ENCODE measurements at regions not wholly inside any gene's neighbourhood (a gene's known extent, or its start where the extent isn't known, plus 50 kb on each side); places are given as distances from the start of the nearest gene placed in this dataset.
A peak's percentile ranks its signal among the peaks of the same experiment; 100 is the strongest.

DNA sequence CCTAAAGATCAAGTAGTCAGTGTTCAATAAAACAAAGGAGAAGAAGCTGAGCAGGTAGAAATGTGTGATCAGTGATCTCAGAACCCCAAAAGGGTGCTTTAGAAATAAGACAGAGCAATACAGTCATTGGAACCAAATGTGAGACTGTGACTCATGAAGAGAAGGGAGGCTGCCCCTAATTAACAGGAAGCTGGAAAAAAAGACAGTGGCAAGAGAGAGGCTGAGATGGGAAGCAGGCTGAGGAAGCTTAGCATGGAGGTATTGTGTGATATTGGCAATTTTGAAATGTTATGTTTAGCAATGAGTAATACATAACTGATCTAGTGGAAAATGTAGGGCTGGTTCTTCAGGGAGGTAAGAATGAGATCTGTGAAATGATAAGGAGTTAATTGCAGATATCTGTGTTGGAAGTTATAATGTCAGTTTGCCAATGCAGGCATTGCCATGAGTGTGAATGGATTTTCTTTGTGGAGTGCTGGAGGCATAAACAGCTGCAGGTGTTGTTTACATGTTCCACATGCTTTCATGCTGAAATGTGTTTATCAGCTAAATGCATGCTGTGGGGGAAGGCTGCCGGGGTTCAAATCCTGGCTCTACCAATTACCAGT is 90.6 kb upstream of the CACNA1E start:
- DNase-seq: no peak
- in situ Hi-C loops (cut with HindIII; ENCODE audit: low pct_ligation_motif_present, low pct_unique_long_range_greater_than_20kb, low sequenced_read_pairs): no loop called here

DNA sequence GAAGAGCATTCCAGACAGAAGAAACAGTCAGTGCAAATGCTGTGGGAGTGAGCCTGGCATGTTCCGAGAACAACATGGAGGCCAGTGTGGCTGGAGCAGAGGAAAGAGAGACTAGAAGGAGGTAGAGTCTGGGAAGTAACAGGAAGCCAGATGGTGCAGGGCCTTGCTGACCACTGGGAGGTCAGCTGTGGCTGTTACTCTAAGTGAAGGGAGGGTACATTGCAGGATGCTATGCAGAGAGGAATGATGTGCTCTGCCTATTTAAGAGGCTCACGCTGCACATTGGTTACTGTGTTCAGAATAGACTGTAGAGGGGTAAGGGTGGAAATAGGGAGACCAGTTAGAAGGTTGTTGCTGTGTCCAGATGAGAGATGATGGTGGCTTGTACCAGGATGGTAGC is 88.6 kb upstream of the CACNA1E start:
- no peak for DNase-seq
- in situ Hi-C loops (cut with HindIII; ENCODE audit: low pct_ligation_motif_present, low pct_unique_long_range_greater_than_20kb, low sequenced_read_pairs): no loop called here

DNA sequence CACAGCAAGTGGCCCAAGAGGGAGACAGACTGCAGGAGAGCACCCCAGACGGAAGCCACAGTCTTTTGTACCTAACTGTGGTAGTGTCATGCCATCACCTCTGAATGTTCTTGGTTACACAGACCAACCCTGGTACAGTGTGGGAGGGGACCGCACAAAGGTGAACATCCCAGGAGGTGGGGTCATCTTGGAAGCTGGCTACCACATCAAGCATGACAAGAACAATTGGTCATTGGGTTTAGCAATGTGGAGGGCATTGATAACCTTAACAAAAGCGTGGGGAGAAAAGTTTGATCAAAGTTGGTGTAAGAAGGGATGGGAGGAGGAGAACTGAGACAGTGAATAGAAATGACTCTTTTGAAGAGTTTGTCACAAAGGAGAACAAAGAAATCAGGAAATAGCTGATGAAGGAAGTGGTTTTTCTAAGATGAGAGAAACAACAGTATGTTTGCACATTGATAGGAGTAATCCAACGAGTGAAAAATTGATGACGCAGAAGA is 87.1 kb upstream of the CACNA1E start:
- no peak for DNase-seq
- in situ Hi-C loops (cut with HindIII; ENCODE audit: low pct_ligation_motif_present, low pct_unique_long_range_greater_than_20kb, low sequenced_read_pairs): no loop called here

- DNase-seq: no peak
- in situ Hi-C loops (cut with HindIII; ENCODE audit: low pct_ligation_motif_present, low pct_unique_long_range_greater_than_20kb, low sequenced_read_pairs): no loop called here
These were observed 86.5 kb upstream of the CACNA1E start for GRCh38 chr1:181396811-181397210.

GRCh38 chr1:181397845-181398244 is 85.5 kb upstream of the CACNA1E start:
- no peak for DNase-seq
- in situ Hi-C loops (cut with HindIII; ENCODE audit: low pct_ligation_motif_present, low pct_unique_long_range_greater_than_20kb, low sequenced_read_pairs): no loop called here

DNA sequence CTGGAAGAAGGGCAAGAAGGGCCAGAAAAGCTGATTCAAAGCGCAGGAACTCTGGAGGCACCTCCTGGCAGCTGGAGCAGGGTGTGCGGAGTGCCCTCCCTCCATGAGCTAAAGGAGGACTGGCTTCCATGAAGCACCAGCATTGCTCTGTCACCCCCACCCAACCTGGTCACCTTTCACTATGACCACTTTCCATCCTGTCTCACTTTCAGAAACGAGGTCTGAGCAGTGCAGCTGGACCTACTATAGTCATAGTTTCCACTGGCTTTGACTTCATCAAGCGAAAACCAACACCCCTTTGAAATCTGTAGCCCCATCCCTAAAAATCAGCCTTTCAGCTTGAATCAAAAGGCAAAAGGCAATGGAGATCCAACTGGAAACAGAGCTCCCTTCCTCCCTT is 84.8 kb upstream of the CACNA1E start:
- DNase-seq: no peak
- in situ Hi-C loops (cut with HindIII; ENCODE audit: low pct_ligation_motif_present, low pct_unique_long_range_greater_than_20kb, low sequenced_read_pairs): no loop called here

DNA sequence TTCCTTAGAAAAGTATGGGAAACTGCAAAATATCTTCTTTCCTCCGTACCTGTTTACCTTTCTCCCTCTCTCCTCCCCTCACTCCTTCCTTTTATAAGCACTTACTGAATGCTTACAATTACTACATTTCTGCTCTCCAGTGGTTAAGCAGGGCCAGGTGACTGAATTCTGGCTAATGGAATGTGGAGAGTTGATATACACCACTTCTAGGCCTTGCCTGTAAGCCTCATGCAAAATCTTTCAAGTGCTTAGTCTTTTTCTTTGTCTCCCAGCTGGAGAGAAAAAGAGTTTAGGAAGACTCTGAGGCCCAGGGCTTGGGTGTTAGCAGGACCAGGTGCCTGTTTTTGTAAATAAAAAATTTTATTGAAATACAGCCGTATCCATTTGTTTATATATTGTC is 77.7 kb upstream of the CACNA1E start:
- in situ Hi-C loops (cut with HindIII; ENCODE audit: low pct_ligation_motif_present, low pct_unique_long_range_greater_than_20kb, low sequenced_read_pairs): no loop called here
- DNase-seq: no peak

GRCh38 chr1:181406989-181407388 is 76.3 kb upstream of the CACNA1E start:
- no peak for DNase-seq
- in situ Hi-C loops (cut with HindIII; ENCODE audit: low pct_ligation_motif_present, low pct_unique_long_range_greater_than_20kb, low sequenced_read_pairs): no loop called here

DNA sequence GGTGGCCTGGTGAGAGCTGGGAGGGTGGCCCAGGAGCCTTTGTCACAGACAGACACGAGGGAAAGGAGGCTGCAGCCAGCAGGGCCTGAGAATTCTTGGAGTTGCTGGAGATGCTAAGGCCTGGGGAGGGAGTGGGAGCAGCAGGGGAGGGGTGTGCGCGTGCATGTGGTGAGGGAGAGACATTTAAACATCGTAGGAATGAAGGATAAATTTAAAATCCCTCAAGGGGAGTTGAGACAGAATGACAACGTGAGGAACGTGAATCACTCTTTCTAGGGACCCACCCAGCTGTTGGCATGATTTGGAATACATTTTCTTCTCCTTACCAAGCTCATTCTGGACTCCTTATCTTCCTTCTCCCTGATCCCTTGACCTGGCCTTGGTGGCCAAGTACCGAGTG is 73.3 kb upstream of the CACNA1E start:
- no peak for DNase-seq
- in situ Hi-C loops (cut with HindIII; ENCODE audit: low pct_ligation_motif_present, low pct_unique_long_range_greater_than_20kb, low sequenced_read_pairs): no loop called here

DNA sequence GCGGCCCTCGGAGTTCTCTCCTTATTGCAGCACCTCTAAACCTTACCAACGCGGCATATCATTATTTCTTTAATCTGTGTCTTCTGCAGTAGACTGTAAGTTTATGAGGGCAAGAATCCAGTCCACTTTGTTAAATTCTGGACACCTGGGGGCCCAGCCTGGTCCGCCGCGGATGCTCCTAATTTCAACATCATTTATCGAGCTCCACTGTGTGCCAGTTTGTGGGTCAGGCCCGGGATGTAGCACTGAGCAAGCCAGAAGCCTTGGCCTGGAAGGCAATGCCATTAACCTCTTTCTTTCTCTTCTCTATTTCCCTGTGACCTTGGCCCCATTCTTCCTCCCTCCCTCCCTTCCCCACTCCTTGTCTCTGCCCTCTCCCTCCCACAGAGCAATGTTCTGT is 70.6 kb upstream of the CACNA1E start:
- in situ Hi-C loops (cut with HindIII; ENCODE audit: low pct_ligation_motif_present, low pct_unique_long_range_greater_than_20kb, low sequenced_read_pairs): no loop called here
- DNase-seq: no peak

DNA sequence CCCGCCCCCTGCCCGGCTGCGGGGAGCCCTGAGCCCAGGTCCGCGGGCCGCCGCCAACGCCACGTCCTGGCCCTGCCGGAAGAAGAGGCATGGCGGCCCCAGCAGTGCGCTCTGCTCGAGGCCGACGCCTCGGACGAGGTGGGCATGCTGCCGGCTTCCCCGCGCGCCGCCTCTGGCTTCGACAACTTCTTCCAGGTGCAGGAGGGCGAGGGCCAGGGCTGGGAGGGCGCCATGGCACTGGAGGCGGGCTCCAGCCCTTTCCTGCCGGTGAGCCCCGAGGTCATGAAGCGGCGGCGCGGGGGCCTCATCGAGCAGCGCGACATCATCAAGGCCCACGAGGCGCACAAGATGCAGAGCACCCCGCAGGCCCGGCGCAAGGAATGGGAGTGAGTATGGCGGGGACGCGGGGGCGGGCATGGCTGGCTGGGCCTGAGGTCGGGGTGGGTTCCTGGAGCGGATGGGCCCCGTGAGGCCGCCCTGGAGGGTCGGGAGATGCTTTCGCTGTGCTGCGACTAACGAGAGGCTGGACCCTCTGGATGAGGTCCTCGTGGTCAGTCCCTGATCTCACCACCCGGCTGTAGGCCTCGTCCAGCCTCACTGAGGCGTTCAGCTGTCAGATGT is 70.0 kb upstream of the CACNA1E start:
- no peak for DNase-seq
- in situ Hi-C loops (cut with HindIII; ENCODE audit: low pct_ligation_motif_present, low pct_unique_long_range_greater_than_20kb, low sequenced_read_pairs): no loop called here

- DNase-seq: no peak
- in situ Hi-C loops (cut with HindIII; ENCODE audit: low pct_ligation_motif_present, low pct_unique_long_range_greater_than_20kb, low sequenced_read_pairs): no loop called here
These were observed 69.5 kb upstream of the CACNA1E start for GRCh38 chr1:181413836-181414235.

- no peak for DNase-seq
- in situ Hi-C loops (cut with HindIII; ENCODE audit: low pct_ligation_motif_present, low pct_unique_long_range_greater_than_20kb, low sequenced_read_pairs): no loop called here
These were observed 67.0 kb upstream of the CACNA1E start for GRCh38 chr1:181416268-181416860.

GRCh38 chr1:181417915-181418314 is 65.4 kb upstream of the CACNA1E start:
- no peak for DNase-seq
- in situ Hi-C loops (cut with HindIII; ENCODE audit: low pct_ligation_motif_present, low pct_unique_long_range_greater_than_20kb, low sequenced_read_pairs): no loop called here

DNA sequence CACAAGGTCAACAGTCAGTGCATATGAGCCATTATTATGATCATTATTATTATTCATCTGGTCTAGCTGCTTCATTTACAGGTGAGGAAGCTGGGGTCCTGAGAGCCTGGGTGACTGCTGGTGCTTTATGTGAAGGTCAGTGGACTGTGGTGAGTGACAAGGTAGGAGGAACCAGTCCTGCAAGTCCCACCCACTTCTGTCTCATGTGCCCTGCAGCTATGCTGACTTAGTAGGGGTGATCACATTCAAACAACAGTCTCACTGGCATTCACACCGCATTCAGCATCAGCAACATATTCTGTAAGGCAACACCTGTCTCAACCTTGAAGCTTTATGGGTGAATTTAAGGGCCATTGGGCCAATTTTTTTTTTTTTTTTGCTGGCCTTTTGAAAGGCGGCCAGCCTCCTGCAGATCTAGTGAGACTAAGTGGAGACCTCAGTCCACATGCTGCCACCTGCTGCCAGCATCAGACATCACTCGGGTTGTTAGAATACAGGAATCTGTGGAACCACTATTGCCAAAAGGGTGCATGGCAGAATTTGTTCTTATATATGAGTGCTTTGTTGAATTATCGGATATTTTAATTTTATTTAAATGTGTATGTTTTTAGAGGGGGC is 59.9 kb upstream of the CACNA1E start:
- in situ Hi-C loops (cut with HindIII; ENCODE audit: low pct_ligation_motif_present, low pct_unique_long_range_greater_than_20kb, low sequenced_read_pairs): no loop called here
- DNase-seq: peak; percentile 58

GRCh38 chr1:181424786-181425403 is 58.4 kb upstream of the CACNA1E start:
- in situ Hi-C loops (cut with HindIII; ENCODE audit: low pct_ligation_motif_present, low pct_unique_long_range_greater_than_20kb, low sequenced_read_pairs): no loop called here

GRCh38 chr1:181425566-181425965 is 57.8 kb upstream of the CACNA1E start:
- no peak for DNase-seq
- in situ Hi-C loops (cut with HindIII; ENCODE audit: low pct_ligation_motif_present, low pct_unique_long_range_greater_than_20kb, low sequenced_read_pairs): no loop called here

More at GRCh38 chr1:181424786-181425403, 58.4 kb upstream of the CACNA1E start:
- DNase-seq: peak; percentile 84

DNA sequence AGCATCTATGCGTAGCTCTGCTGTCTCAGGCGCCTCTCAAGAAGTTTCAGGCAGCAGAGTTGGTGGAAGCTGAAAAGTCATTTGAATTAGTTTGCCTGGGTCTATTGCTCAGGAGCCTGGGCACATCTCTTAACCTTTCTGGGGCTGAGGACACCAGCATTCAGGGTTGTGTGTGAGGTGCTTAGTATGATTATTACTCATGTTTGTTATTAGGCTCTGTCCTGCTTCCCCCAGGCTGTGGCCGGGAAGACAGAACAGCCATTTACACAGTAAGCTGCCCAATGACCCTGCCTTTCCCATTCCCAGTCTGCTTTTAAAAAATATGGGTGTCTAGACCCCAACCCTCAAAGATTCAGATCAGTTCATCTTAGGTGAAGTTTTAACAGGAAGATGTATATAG is 53.9 kb upstream of the CACNA1E start:
- DNase-seq: no peak
- in situ Hi-C loops (cut with HindIII; ENCODE audit: low pct_ligation_motif_present, low pct_unique_long_range_greater_than_20kb, low sequenced_read_pairs): no loop called here
